ENCODE measurements at regions not wholly inside any gene's neighbourhood (a gene's known extent, or its start where the extent isn't known, plus 50 kb on each side); places are given as distances from the start of the nearest gene placed in this dataset.

DNA sequence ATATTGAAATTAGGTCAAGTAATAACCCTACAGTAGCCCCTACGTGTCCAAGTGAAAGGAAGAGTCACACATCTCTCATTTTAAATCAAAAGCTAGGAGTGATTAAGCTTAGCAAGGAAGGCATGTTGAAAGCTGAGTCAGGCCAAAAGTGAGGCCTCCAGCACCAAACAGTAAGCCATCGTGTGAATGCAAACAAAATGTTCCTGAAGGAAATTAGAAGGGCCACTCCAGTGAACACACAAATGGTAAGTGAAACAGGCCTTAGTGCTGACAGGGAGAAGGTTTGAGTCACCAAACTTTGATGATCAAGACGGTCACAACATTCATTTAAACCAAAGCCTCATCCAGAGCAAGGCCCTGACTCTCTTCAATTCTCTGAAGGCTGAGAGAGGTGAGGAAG lies 127.2 kb downstream of the SHANK2 start:
- H3K9ac ChIP-seq (ENCODE audit: low read depth, low read length), result no peak overlapping the region
- H3K27ac ChIP-seq (ENCODE audit: low read length), result no peak overlapping the region
- H3K9me3 ChIP-seq (ENCODE audit: insufficient read depth, low read length, severe bottlenecking), result no peaks in the 10 kb centered on the region
- no peak overlapping the region for H3K4me3 ChIP-seq (ENCODE audit: low read depth in 1 of 2, low read length in 2 of 2)
- DNase-seq (no peak), ATAC-seq (ENCODE audit: insufficient read depth, low read depth) (no peak)
- H3K4me2 ChIP-seq (ENCODE audit: insufficient read depth, low read length), result no peak overlapping the region
- no peak for TF ChIP-seq EZH2 (IDR thresholded peaks at IDR 0.05; ENCODE audit: borderline replicate concordance, low read depth, low read length, severe bottlenecking)
- TF ChIP-seq, protein P1, sequence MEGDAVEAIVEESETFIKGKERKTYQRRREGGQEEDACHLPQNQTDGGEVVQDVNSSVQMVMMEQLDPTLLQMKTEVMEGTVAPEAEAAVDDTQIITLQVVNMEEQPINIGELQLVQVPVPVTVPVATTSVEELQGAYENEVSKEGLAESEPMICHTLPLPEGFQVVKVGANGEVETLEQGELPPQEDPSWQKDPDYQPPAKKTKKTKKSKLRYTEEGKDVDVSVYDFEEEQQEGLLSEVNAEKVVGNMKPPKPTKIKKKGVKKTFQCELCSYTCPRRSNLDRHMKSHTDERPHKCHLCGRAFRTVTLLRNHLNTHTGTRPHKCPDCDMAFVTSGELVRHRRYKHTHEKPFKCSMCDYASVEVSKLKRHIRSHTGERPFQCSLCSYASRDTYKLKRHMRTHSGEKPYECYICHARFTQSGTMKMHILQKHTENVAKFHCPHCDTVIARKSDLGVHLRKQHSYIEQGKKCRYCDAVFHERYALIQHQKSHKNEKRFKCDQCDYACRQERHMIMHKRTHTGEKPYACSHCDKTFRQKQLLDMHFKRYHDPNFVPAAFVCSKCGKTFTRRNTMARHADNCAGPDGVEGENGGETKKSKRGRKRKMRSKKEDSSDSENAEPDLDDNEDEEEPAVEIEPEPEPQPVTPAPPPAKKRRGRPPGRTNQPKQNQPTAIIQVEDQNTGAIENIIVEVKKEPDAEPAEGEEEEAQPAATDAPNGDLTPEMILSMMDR (IDR thresholded peaks at IDR 0.05; ENCODE audit: borderline replicate concordance, extremely low read depth, low read length, poor library complexity, severe bottlenecking), result no peak
- H4K20me1 ChIP-seq (ENCODE audit: insufficient read depth, low read length), result no peaks in the 10 kb centered on the region
- no peaks in the 10 kb centered on the region for H3K79me2 ChIP-seq (ENCODE audit: insufficient read depth, low read length)
- no peaks in the 10 kb centered on the region for H3K4me1 ChIP-seq (ENCODE audit: insufficient read depth, low read length)
- peaks cover 2% of the 10 kb centered on the region for H3K27me3 ChIP-seq (ENCODE audit: insufficient read depth, low read length, poor library complexity)
- no peak overlapping the region for H2AFZ ChIP-seq (ENCODE audit: low read depth, low read length)
- H3K36me3 ChIP-seq (ENCODE audit: insufficient read depth, low read length), result no peaks in the 10 kb centered on the region

DNA sequence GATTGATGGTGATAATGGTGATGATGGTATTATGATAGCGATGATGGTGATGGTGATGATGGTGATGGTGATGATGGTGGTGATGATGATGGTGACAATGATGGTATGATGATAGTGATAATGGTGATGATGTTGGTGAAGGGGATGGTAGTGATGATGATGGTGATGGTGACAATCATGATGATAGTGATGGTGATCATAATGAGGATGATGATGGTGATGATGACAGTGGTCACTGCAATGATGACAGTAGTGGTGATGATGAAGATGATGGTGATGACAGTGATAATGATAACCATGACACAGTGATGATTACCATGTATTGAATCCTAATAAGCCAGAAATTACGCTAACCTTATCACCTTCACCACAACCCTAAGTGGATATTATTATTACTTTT lies 128.2 kb downstream of the SHANK2 start:
- no peak overlapping the region for H3K4me2 ChIP-seq (ENCODE audit: insufficient read depth, low read length)
- no peak for DNase-seq
- no peak overlapping the region for H3K9ac ChIP-seq (ENCODE audit: low read depth, low read length)
- H3K4me3 ChIP-seq (ENCODE audit: low read depth in 1 of 2, low read length in 2 of 2), result no peak overlapping the region
- H3K4me1 ChIP-seq (ENCODE audit: insufficient read depth, low read length), result no peaks in the 10 kb centered on the region
- no peaks in the 10 kb centered on the region for H3K36me3 ChIP-seq (ENCODE audit: insufficient read depth, low read length)
- peaks cover 2% of the 10 kb centered on the region for H3K27me3 ChIP-seq (ENCODE audit: insufficient read depth, low read length, poor library complexity)
- no peaks in the 10 kb centered on the region for H3K79me2 ChIP-seq (ENCODE audit: insufficient read depth, low read length)
- no peak for ATAC-seq (ENCODE audit: insufficient read depth, low read depth)
- no peak overlapping the region for H3K27ac ChIP-seq (ENCODE audit: low read length)
- H3K9me3 ChIP-seq (ENCODE audit: insufficient read depth, low read length, severe bottlenecking), result no peaks in the 10 kb centered on the region
- H4K20me1 ChIP-seq (ENCODE audit: insufficient read depth, low read length), result no peaks in the 10 kb centered on the region
- H2AFZ ChIP-seq (ENCODE audit: low read depth, low read length), result no peak overlapping the region
- TF ChIP-seq EZH2 (IDR thresholded peaks at IDR 0.05; ENCODE audit: borderline replicate concordance, low read depth, low read length, severe bottlenecking), result no peak
- TF ChIP-seq, protein P1 (IDR thresholded peaks at IDR 0.05; ENCODE audit: borderline replicate concordance, extremely low read depth, low read length, poor library complexity, severe bottlenecking), result no peak

DNA sequence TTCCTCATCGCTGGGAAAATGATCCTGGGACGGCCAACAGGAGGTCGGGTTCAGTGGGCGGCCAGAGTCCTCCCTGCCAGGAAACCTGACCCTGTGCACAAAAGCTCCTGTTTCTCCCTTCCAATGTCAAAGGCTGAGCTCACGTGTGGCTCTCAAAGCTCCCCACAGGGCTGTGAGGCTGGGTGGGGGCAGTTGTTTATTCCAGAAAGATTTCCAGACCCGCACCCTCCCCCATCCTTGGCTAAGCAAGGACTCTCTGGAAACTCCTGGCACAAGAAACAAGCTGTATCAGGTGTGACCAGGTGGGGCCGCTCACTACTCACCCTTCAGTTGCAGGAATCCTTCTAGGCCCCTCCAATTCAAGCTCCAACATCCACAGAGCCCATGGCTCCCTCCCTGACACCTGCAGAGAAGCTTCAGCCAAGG lies 131.9 kb downstream of the SHANK2 start:
- no peak for DNase-seq

More for the DNA sequence above, 131.9 kb downstream of the SHANK2 start:
- no peak for ATAC-seq (ENCODE audit: insufficient read depth, low read depth)
- H3K27me3 ChIP-seq (ENCODE audit: insufficient read depth, low read length, poor library complexity), result peaks cover 2% of the 10 kb centered on the region
- H3K9ac ChIP-seq (ENCODE audit: low read depth, low read length), result no peak overlapping the region
- H4K20me1 ChIP-seq (ENCODE audit: insufficient read depth, low read length), result no peaks in the 10 kb centered on the region
- H3K4me2 ChIP-seq (ENCODE audit: insufficient read depth, low read length), result no peak overlapping the region
- H3K36me3 ChIP-seq (ENCODE audit: insufficient read depth, low read length), result no peaks in the 10 kb centered on the region
- H3K79me2 ChIP-seq (ENCODE audit: insufficient read depth, low read length), result no peaks in the 10 kb centered on the region
- no peak overlapping the region for H3K27ac ChIP-seq (ENCODE audit: low read length)
- no peaks in the 10 kb centered on the region for H3K9me3 ChIP-seq (ENCODE audit: insufficient read depth, low read length, severe bottlenecking)
- TF ChIP-seq EZH2 (IDR thresholded peaks at IDR 0.05; ENCODE audit: borderline replicate concordance, low read depth, low read length, severe bottlenecking), result no peak
- TF ChIP-seq, protein P1 (IDR thresholded peaks at IDR 0.05; ENCODE audit: borderline replicate concordance, extremely low read depth, low read length, poor library complexity, severe bottlenecking), result peak; percentile 13
- no peak overlapping the region for H3K4me3 ChIP-seq (ENCODE audit: low read depth in 1 of 2, low read length in 2 of 2)
- no peaks in the 10 kb centered on the region for H3K4me1 ChIP-seq (ENCODE audit: insufficient read depth, low read length)
- H2AFZ ChIP-seq (ENCODE audit: low read depth, low read length), result no peak overlapping the region

Data from DND-41 (cell line).